A673 (cell line): ENCODE measurements at regions not wholly inside any gene's neighbourhood (a gene's known extent, or its start where the extent isn't known, plus 50 kb on each side); places are given as distances from the start of the nearest gene placed in this dataset.

Experiments used
- CTCF ChIP-seq: fragments of 300-800, 200-600 bp; sonication (generic); conservative IDR thresholded peaks from 2 replicates; pipeline ENCODE4 v1.5.1; 2017; ENCODE audit warnings: low read depth, mild to moderate bottlenecking, antibody characterized with exemption, low read length, moderate library complexity, mixed read lengths
- EZH2 ChIP-seq: fragments of 200-600 bp; sonication (generic); IDR thresholded peaks from 2 replicates; pipeline ENCODE4 v1.6.1; 2017; ENCODE audit warnings: borderline replicate concordance, low read depth, mild to moderate bottlenecking, mixed read lengths, antibody characterized with exemption, low read length; ENCODE audit not compliant: poor library complexity, severe bottlenecking

- TF ChIP-seq CTCF: no peak
- TF ChIP-seq EZH2: no peak
Measured at GRCh38 chr7:93697901-93698300, 123.4 kb upstream of the CALCR start.
